DOHH2 (cell line): ENCODE measurements at regions not wholly inside any gene's neighbourhood (a gene's known extent, or its start where the extent isn't known, plus 50 kb on each side); places are given as distances from the start of the nearest gene placed in this dataset.

Experiments
- H3F3A ChIP-seq: fragments of 200-600 bp; sonication (generic), shearing (Covaris generic); 2 replicates; pipeline ENCODE4 v1.6.0; 2016; ENCODE audit warnings: antibody characterized with exemption, mild to moderate bottlenecking; ENCODE audit not compliant: control insufficient read depth, insufficient read depth
- H3K27ac ChIP-seq: fragments of 200-600 bp; sonication (generic); 2 replicates; pipeline ENCODE4 v1.5.1; 2014; ENCODE audit warnings: low read depth, mild to moderate bottlenecking, low read length, moderate library complexity
- H3K27me3 ChIP-seq: fragments of 200-600 bp; sonication (generic); 2 replicates; pipeline ENCODE4 v1.6.1; 2014; ENCODE audit warnings: mild to moderate bottlenecking, low read length, mixed read lengths; ENCODE audit not compliant: control insufficient read depth
- H3K36me3 ChIP-seq: fragments of 200-600 bp; sonication (generic); 2 replicates; pipeline ENCODE4 v1.6.1; 2014; ENCODE audit warnings: mild to moderate bottlenecking, low read length, moderate library complexity, mixed read lengths; ENCODE audit not compliant: control insufficient read depth
- H3K4me1 ChIP-seq: fragments of 200-600 bp; sonication (generic); 2 replicates; pipeline ENCODE4 v1.6.1; 2014; ENCODE audit warnings: mild to moderate bottlenecking, low read length, mixed read lengths; ENCODE audit not compliant: control insufficient read depth
- H3K4me2 ChIP-seq: fragments of 200-600 bp; sonication (generic); 2 replicates; pipeline ENCODE4 v1.6.0; 2014; ENCODE audit warnings: mild to moderate bottlenecking, low read length, moderate library complexity
- H3K4me3 ChIP-seq: fragments of 200-600 bp; sonication (generic); 2 replicates; pipeline ENCODE4 v1.5.1; 2014; ENCODE audit warnings: mild to moderate bottlenecking, low read length, mixed read lengths
- H3K79me2 ChIP-seq: fragments of 200-600 bp; sonication (generic); 2 replicates; pipeline ENCODE4 v1.6.1; 2014; ENCODE audit warnings: mild to moderate bottlenecking, low read length, mixed read lengths; ENCODE audit not compliant: control insufficient read depth
- H3K9me2 ChIP-seq: fragments of 200-600 bp; sonication (generic); replicated peaks from 2 replicates; pipeline ENCODE4 v1.6.1; 2014; ENCODE audit warnings: mild to moderate bottlenecking, low read length, mixed read lengths; ENCODE audit not compliant: control insufficient read depth
- H3K9me3 ChIP-seq: fragments of 200-600 bp; sonication (generic); 2 replicates; pipeline ENCODE4 v1.6.1; 2014; ENCODE audit warnings: antibody characterized with exemption, low read length, mixed read lengths; ENCODE audit not compliant: control insufficient read depth, insufficient read depth
- H4K20me1 ChIP-seq: fragments of 200-600 bp; sonication (generic); 2 replicates; pipeline ENCODE4 v1.6.0; 2014; ENCODE audit warnings: low read depth, mild to moderate bottlenecking, antibody characterized with exemption, low read length, moderate library complexity; ENCODE audit not compliant: control insufficient read depth, insufficient read depth
- EZH2phosphoT487 ChIP-seq: fragments of 200-600 bp; sonication (generic); IDR thresholded peaks from 2 replicates; pipeline ENCODE4 v1.6.1; 2017; ENCODE audit warnings: borderline replicate concordance, mild to moderate bottlenecking, antibody characterized with exemption, low read length, moderate library complexity, mixed read lengths
- TF ChIP-seq, protein P1 (sequence below): fragments of 200-600 bp; sonication (generic); IDR thresholded peaks from one replicate; pipeline ENCODE4 v1.5.1; 2014; ENCODE audit warnings: antibody characterized with exemption, mild to moderate bottlenecking, low read depth, low read length; ENCODE audit not compliant: poor library complexity, severe bottlenecking

DNA sequence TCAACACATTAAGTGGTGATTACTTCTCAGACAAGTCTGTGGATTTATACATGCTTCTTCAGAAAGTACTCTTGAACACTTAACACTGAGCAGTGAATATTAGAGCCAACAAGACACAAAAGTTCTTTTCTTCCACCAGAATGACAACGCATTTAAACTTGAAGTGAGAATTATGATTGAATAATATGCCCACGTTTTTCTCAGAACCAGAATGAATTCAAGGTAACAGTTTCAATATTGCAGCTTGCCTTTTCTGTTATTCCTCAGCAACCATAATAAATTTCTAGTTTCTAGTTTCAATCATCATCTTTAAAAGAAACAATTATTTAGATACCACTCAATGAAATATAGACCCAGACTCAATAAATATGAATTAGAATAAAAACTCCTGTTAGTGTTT is 547.0 kb downstream of the NUP35 start:
- TF ChIP-seq EZH2phosphoT487 = no peak
- TF ChIP-seq, protein P1, sequence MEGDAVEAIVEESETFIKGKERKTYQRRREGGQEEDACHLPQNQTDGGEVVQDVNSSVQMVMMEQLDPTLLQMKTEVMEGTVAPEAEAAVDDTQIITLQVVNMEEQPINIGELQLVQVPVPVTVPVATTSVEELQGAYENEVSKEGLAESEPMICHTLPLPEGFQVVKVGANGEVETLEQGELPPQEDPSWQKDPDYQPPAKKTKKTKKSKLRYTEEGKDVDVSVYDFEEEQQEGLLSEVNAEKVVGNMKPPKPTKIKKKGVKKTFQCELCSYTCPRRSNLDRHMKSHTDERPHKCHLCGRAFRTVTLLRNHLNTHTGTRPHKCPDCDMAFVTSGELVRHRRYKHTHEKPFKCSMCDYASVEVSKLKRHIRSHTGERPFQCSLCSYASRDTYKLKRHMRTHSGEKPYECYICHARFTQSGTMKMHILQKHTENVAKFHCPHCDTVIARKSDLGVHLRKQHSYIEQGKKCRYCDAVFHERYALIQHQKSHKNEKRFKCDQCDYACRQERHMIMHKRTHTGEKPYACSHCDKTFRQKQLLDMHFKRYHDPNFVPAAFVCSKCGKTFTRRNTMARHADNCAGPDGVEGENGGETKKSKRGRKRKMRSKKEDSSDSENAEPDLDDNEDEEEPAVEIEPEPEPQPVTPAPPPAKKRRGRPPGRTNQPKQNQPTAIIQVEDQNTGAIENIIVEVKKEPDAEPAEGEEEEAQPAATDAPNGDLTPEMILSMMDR = no peak
- H3K79me2 ChIP-seq = no peaks in the 10 kb centered on the region
- H3K4me3 ChIP-seq = no peak overlapping the region

DNA sequence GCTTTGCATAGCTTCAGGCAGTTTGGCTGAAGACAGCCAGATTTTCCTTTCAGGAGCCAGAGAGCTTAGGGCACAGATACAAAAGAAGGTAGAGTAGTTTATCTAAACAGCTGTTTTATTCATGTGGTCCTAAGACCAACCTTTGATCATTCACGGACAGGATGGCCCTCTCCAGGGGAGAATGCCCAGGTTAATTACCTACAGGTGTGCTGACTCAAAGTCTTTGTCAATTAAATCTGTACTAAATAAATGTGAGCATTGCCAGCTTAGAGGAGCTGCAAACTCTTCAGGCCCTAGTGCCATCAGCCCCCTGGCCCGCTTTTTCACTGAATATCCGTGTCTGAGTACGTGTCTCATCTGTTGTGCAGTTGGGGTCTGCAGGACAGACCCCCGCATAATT is 554.7 kb downstream of the NUP35 start:
- TF ChIP-seq, protein P1 = no peak
- no peak for TF ChIP-seq EZH2phosphoT487
- Histone ChIP-seq H3K27ac (no peak overlapping the region), H3F3A (no peaks in the 10 kb centered on the region), H3K36me3 (no peaks in the 10 kb centered on the region), H4K20me1 (no peaks in the 10 kb centered on the region), H3K4me1 (no peaks in the 10 kb centered on the region), H3K79me2 (no peaks in the 10 kb centered on the region), H3K4me3 (no peak overlapping the region), H3K27me3 (no peaks in the 10 kb centered on the region), H3K9me2 (no peaks in the 10 kb centered on the region), H3K4me2 (no peak overlapping the region), H3K9me3 (no peaks in the 10 kb centered on the region)

More for the DNA sequence above, 547.0 kb downstream of the NUP35 start:
- Histone ChIP-seq H3K27ac (no peak overlapping the region), H3K36me3 (no peaks in the 10 kb centered on the region), H3F3A (no peaks in the 10 kb centered on the region), H3K9me2 (peaks cover under 1% of the 10 kb centered on the region; the same call in 1 of the 2 replicates), H3K27me3 (no peaks in the 10 kb centered on the region), H3K4me2 (no peak overlapping the region), H3K9me3 (no peaks in the 10 kb centered on the region), H3K4me1 (no peaks in the 10 kb centered on the region), H4K20me1 (no peaks in the 10 kb centered on the region)

DNA sequence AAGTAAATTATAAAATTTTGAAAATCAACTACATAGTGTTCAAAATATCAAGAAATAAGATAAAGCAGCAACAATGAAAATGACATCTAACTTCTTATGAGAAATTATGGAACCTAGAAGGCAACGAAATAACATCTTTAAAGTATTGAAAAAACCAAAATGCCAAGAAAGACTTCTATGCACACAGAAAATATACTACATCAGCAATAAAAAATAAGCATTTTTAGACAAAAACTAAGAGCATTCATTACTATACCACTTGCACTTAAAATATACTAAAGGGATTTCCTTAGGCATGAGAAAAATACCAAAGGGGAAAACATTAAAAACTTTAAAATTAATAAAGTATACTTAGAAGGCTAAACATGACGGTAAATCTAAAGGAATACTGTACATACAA is 556.3 kb downstream of the NUP35 start:
- Histone ChIP-seq H3K9me2 (no peaks in the 10 kb centered on the region), H3K79me2 (no peaks in the 10 kb centered on the region), H3K9me3 (no peaks in the 10 kb centered on the region), H4K20me1 (no peaks in the 10 kb centered on the region), H3K27ac (no peak overlapping the region), H3K27me3 (no peaks in the 10 kb centered on the region), H3K4me3 (no peak overlapping the region), H3K4me2 (no peak overlapping the region), H3K36me3 (no peaks in the 10 kb centered on the region), H3F3A (no peaks in the 10 kb centered on the region), H3K4me1 (no peaks in the 10 kb centered on the region)
- TF ChIP-seq EZH2phosphoT487 = no peak
- TF ChIP-seq, protein P1 = no peak

DNA sequence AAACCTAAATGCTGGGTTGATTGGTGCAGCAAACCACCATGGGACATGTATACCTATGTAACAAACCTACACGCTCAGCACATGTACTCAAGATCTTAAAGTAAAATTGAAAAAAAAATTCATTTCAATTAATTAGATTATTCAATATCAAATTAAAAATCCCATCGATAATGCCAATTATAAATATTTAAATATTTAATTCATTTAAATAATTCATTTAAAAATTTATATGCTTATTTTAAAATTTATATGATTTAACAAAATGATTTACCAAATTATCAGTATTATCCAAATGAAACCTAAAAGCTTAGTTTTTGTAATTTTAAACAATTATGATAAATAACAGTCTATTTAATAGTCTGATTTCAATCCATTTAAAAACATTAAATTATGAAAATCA is 560.4 kb downstream of the NUP35 start:
- H4K20me1 ChIP-seq = no peaks in the 10 kb centered on the region
- H3K9me3 ChIP-seq = no peaks in the 10 kb centered on the region
- H3K4me1 ChIP-seq = no peaks in the 10 kb centered on the region
- H3K27me3 ChIP-seq = no peaks in the 10 kb centered on the region
- H3K27ac ChIP-seq = no peak overlapping the region
- H3K4me3 ChIP-seq = no peak overlapping the region
- H3K79me2 ChIP-seq = no peaks in the 10 kb centered on the region
- H3K9me2 ChIP-seq = no peaks in the 10 kb centered on the region
- H3F3A ChIP-seq = no peaks in the 10 kb centered on the region
- no peak for TF ChIP-seq EZH2phosphoT487
- TF ChIP-seq, protein P1 = no peak
- H3K4me2 ChIP-seq = no peak overlapping the region
- H3K36me3 ChIP-seq = no peaks in the 10 kb centered on the region
